ENCODE measurements at regions not wholly inside any gene's neighbourhood (a gene's known extent, or its start where the extent isn't known, plus 50 kb on each side); places are given as distances from the start of the nearest gene placed in this dataset.

- Histone ChIP-seq H3K36me3 (no peaks in the 10 kb centered on the region), H3K4me3 (no peak overlapping the region), H3K27ac (no peak overlapping the region), H3K9me3 (no peaks in the 10 kb centered on the region), H3K27me3 (no peaks in the 10 kb centered on the region), H3K4me1 (no peaks in the 10 kb centered on the region)
- TF ChIP-seq, protein P1, sequence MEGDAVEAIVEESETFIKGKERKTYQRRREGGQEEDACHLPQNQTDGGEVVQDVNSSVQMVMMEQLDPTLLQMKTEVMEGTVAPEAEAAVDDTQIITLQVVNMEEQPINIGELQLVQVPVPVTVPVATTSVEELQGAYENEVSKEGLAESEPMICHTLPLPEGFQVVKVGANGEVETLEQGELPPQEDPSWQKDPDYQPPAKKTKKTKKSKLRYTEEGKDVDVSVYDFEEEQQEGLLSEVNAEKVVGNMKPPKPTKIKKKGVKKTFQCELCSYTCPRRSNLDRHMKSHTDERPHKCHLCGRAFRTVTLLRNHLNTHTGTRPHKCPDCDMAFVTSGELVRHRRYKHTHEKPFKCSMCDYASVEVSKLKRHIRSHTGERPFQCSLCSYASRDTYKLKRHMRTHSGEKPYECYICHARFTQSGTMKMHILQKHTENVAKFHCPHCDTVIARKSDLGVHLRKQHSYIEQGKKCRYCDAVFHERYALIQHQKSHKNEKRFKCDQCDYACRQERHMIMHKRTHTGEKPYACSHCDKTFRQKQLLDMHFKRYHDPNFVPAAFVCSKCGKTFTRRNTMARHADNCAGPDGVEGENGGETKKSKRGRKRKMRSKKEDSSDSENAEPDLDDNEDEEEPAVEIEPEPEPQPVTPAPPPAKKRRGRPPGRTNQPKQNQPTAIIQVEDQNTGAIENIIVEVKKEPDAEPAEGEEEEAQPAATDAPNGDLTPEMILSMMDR (IDR thresholded peaks at IDR 0.05) = no peak
- DNase-seq (ENCODE audit: low spot score) = no peak
Measured at GRCh38 chr11:19474211-19474610, 233.5 kb upstream of the E2F8 start.

- H3K27ac ChIP-seq = no peak overlapping the region
- no peaks in the 10 kb centered on the region for H3K9me3 ChIP-seq
- DNase-seq (ENCODE audit: low spot score) = no peak
- TF ChIP-seq, protein P1 (IDR thresholded peaks at IDR 0.05) = no peak
- H3K4me3 ChIP-seq = no peak overlapping the region
- H3K27me3 ChIP-seq = no peaks in the 10 kb centered on the region
- H3K4me1 ChIP-seq = no peaks in the 10 kb centered on the region
- no peaks in the 10 kb centered on the region for H3K36me3 ChIP-seq
Measured at GRCh38 chr11:19472679-19473078, 231.9 kb upstream of the E2F8 start.

- Histone ChIP-seq H3K9me3 (no peaks in the 10 kb centered on the region), H3K36me3 (no peaks in the 10 kb centered on the region), H3K27me3 (no peaks in the 10 kb centered on the region), H3K27ac (no peak overlapping the region), H3K4me1 (no peaks in the 10 kb centered on the region), H3K4me3 (no peak overlapping the region)
- TF ChIP-seq, protein P1 (IDR thresholded peaks at IDR 0.05) = no peak
- no peak for DNase-seq (ENCODE audit: low spot score)
Measured at GRCh38 chr11:19467904-19468303, 227.2 kb upstream of the E2F8 start.

GRCh38 chr11:19466314-19466713 lies 225.6 kb upstream of the E2F8 start:
- TF ChIP-seq, protein P1 (IDR thresholded peaks at IDR 0.05) = no peak
- no peak for DNase-seq (ENCODE audit: low spot score)

GRCh38 chr11:19463976-19464375 lies 223.2 kb upstream of the E2F8 start:
- H3K4me1 ChIP-seq = peaks cover 0 to 10% of the 10 kb centered on the region in 2 donors
- no peaks in the 10 kb centered on the region for H3K36me3 ChIP-seq
- TF ChIP-seq, protein P1 (IDR thresholded peaks at IDR 0.05) = no peak
- H3K27ac ChIP-seq = no peak overlapping the region
- no peak overlapping the region for H3K4me3 ChIP-seq
- no peak for DNase-seq (ENCODE audit: low spot score)
- no peaks in the 10 kb centered on the region for H3K9me3 ChIP-seq
- no peaks in the 10 kb centered on the region for H3K27me3 ChIP-seq

More at GRCh38 chr11:19466314-19466713, 225.6 kb upstream of the E2F8 start:
- Histone ChIP-seq H3K4me3 (no peak overlapping the region), H3K4me1 (peaks cover 0 to 2% of the 10 kb centered on the region in 2 donors), H3K27me3 (no peaks in the 10 kb centered on the region), H3K36me3 (no peaks in the 10 kb centered on the region), H3K9me3 (no peaks in the 10 kb centered on the region), H3K27ac (no peak overlapping the region)

DNA sequence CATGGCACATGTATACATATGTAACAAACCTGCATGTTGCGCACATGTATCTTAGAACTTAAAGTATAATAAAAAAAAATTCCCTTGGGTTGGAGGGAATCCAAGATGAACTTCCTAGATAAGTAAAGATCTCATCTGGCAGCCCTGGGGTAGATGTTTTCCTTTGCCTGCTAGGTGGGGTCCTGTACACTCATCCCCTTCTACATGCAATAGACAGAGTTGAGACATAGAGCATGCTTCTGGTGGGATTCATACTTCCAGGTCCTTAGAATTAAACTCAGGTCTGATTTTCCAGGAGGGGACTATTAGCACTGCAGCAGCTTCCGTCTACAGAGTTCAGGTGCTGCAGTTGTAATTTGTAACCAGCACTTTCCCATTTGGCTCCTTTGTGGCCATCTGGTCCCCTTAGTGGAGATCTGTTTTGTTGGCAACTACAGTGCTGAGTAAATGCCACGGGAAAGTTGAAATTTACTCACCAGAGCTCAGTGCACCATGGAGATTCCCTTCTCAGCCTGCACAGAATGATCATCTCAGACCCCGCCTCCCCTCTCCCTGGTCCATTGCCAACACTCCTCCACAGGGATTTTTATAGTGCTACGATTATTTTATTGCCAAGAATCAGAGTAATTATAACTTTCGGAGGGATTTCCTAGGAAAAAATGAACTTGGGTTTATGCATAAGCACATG lies 220.1 kb upstream of the E2F8 start:
- no peak for DNase-seq (ENCODE audit: low spot score)
- Histone ChIP-seq H3K27me3 (no peaks in the 10 kb centered on the region), H3K27ac (no peak overlapping the region), H3K4me3 (no peak overlapping the region), H3K36me3 (no peaks in the 10 kb centered on the region), H3K9me3 (no peaks in the 10 kb centered on the region), H3K4me1 (peaks cover 0 to 10% of the 10 kb centered on the region in 2 donors)
- TF ChIP-seq, protein P1 (IDR thresholded peaks at IDR 0.05) = no peak

Measured in right atrium auricular region (tissue), 2 donors.